Endodermal cell (in vitro differentiated cells): ENCODE measurements at regions not wholly inside any gene's neighbourhood (a gene's known extent, or its start where the extent isn't known, plus 50 kb on each side); places are given as distances from the start of the nearest gene placed in this dataset.

Experiments
- DNase-seq: peaks from one replicate; pipeline ENCODE4 v3.0.0-alpha.2; 2017
- H3K27ac ChIP-seq: 2 replicates; pipeline ENCODE4 v1.5.1; 2013; ENCODE audit warnings: mild to moderate bottlenecking, low read depth, low read length, moderate library complexity
- H3K27me3 ChIP-seq: 2 replicates; pipeline ENCODE4 v1.6.1; 2013; ENCODE audit warnings: mild to moderate bottlenecking, low read length, moderate library complexity; ENCODE audit not compliant: insufficient read depth, control insufficient read depth, poor library complexity, severe bottlenecking
- H3K36me3 ChIP-seq: 2 replicates; pipeline ENCODE4 v1.7.0; 2013; ENCODE audit warnings: mild to moderate bottlenecking, low read length, moderate library complexity; ENCODE audit not compliant: control insufficient read depth, insufficient read depth
- H3K4me1 ChIP-seq: one replicate; pipeline ENCODE4 v1.7.0; 2013; ENCODE audit warnings: low read length; ENCODE audit not compliant: control insufficient read depth, insufficient read depth
- H3K4me3 ChIP-seq: 2 replicates; pipeline ENCODE4 v1.5.1; 2013; ENCODE audit warnings: mild to moderate bottlenecking, low read length, moderate library complexity
- H3K9ac ChIP-seq: 2 replicates; pipeline ENCODE4 v1.6.1; 2013; ENCODE audit warnings: mild to moderate bottlenecking, low read length, moderate library complexity; ENCODE audit not compliant: poor library complexity, severe bottlenecking; ENCODE audit errors: extremely low read depth
- H3K9me3 ChIP-seq: 2 replicates; pipeline ENCODE4 v1.6.1; 2013; ENCODE audit warnings: mild to moderate bottlenecking, low read length, moderate library complexity; ENCODE audit not compliant: control insufficient read depth
- H3K27ac Mint-ChIP-seq: 2 replicates; pipeline ENCODE4 v1.8.0; 2020; ENCODE audit warnings: mixed read lengths
- H3K27me3 Mint-ChIP-seq: 2 replicates; pipeline ENCODE4 v1.8.0; 2021; ENCODE audit warnings: mild to moderate bottlenecking, mixed read lengths; ENCODE audit not compliant: insufficient read depth
- H3K36me3 Mint-ChIP-seq: 2 replicates; pipeline ENCODE4 v1.8.0; 2020; ENCODE audit warnings: low read depth, mixed read lengths
- H3K4me1 Mint-ChIP-seq: 2 replicates; pipeline ENCODE4 v1.8.0; 2020; ENCODE audit warnings: mixed read lengths
- H3K4me3 Mint-ChIP-seq: 2 replicates; pipeline ENCODE4 v1.8.0; 2020; ENCODE audit warnings: mild to moderate bottlenecking, moderate library complexity, mixed read lengths
- H3K9me3 Mint-ChIP-seq: 2 replicates; pipeline ENCODE4 v1.8.0; 2020; ENCODE audit warnings: mild to moderate bottlenecking, mixed read lengths
- WGBS, 2 experiments: methylation state at CpG; one replicate each; pipeline versions ENCODE4 v1.1.5 to v1.1.7; 2013; ENCODE audit warnings: missing lambda C conversion rate in 2 of 2, mixed read lengths in 1 of 2; ENCODE audit not compliant: insufficient coverage in 1 of 2, insufficient read length in 1 of 2; 5-methylcytosine and 5-hydroxymethylcytosine counted together
- TF ChIP-seq, protein P1 (sequence below): fragments of 200-600 bp; sonication (generic); conservative IDR thresholded peaks from 2 replicates; pipeline ENCODE4 v1.5.0; 2021; ENCODE audit warnings: antibody characterized with exemption, mild to moderate bottlenecking

DNA sequence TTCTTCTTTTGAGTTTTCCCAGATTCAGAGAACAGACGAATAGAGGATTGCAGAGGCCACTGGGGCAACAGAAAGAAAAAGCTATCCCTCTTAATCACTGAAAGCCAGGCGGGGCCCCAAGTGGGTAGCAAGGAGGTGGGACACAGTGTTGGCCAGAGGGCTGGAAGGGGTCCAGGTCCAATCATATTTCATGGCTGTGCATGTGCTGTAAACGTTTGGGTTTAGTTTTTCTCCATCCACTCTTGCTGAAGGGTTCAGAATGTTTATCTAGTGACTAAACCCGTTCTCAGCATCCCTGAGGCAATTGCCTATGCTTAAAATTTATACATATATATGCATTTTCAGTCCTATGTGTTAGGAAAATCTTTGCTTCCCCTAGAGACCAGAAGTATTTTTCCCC, 99.4 kb upstream of the EPHA4 start:
- H3K4me1 ChIP-seq: no peaks in the 10 kb centered on the region
- 87% methylated on average over 4 of the region's 4 CpGs; no CpG with 5 or more reads in 1 of the 2 experiments for WGBS, 2 experiments
- H3K9me3 ChIP-seq: peaks cover 9% of the 10 kb centered on the region
- H3K4me3 ChIP-seq: no peak overlapping the region
- no peak overlapping the region for H3K9ac ChIP-seq
- H3K36me3 ChIP-seq: no peaks in the 10 kb centered on the region
- no peaks in the 10 kb centered on the region for H3K27me3 Mint-ChIP-seq
- H3K27me3 ChIP-seq: no peaks in the 10 kb centered on the region
- no peaks in the 10 kb centered on the region for H3K9me3 Mint-ChIP-seq
- peaks cover 1% of the 10 kb centered on the region for H3K4me1 Mint-ChIP-seq
- H3K36me3 Mint-ChIP-seq: no peaks in the 10 kb centered on the region
- no peak overlapping the region for H3K27ac Mint-ChIP-seq
- H3K27ac ChIP-seq: no peak overlapping the region
- H3K4me3 Mint-ChIP-seq: no peak overlapping the region
- DNase-seq: no peak
- TF ChIP-seq, protein P1, sequence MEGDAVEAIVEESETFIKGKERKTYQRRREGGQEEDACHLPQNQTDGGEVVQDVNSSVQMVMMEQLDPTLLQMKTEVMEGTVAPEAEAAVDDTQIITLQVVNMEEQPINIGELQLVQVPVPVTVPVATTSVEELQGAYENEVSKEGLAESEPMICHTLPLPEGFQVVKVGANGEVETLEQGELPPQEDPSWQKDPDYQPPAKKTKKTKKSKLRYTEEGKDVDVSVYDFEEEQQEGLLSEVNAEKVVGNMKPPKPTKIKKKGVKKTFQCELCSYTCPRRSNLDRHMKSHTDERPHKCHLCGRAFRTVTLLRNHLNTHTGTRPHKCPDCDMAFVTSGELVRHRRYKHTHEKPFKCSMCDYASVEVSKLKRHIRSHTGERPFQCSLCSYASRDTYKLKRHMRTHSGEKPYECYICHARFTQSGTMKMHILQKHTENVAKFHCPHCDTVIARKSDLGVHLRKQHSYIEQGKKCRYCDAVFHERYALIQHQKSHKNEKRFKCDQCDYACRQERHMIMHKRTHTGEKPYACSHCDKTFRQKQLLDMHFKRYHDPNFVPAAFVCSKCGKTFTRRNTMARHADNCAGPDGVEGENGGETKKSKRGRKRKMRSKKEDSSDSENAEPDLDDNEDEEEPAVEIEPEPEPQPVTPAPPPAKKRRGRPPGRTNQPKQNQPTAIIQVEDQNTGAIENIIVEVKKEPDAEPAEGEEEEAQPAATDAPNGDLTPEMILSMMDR: no peak

- Mint-ChIP-seq H3K27me3 (no peaks in the 10 kb centered on the region), H3K4me1 (no peaks in the 10 kb centered on the region), H3K9me3 (peaks cover 14% of the 10 kb centered on the region), H3K36me3 (no peaks in the 10 kb centered on the region), H3K4me3 (no peak overlapping the region), H3K27ac (no peak overlapping the region)
- Histone ChIP-seq H3K4me1 (no peaks in the 10 kb centered on the region), H3K9me3 (peaks cover 33% of the 10 kb centered on the region), H3K9ac (no peak overlapping the region), H3K27ac (no peak overlapping the region), H3K27me3 (no peaks in the 10 kb centered on the region), H3K36me3 (no peaks in the 10 kb centered on the region), H3K4me3 (no peak overlapping the region)
- 85 to 97% methylated on average over 2 to 3 of the region's 3 CpGs for WGBS, 2 experiments
- TF ChIP-seq, protein P1: no peak
- DNase-seq: no peak
Observed at GRCh38 chr2:221662689-221663391, 90.7 kb upstream of the EPHA4 start.

GRCh38 chr2:221657806-221658205, 85.7 kb upstream of the EPHA4 start:
- no peaks in the 10 kb centered on the region for H3K4me1 Mint-ChIP-seq
- no peaks in the 10 kb centered on the region for H3K9me3 Mint-ChIP-seq
- 46% methylated on average over 1 of the region's 1 CpG; no CpG with 5 or more reads in 1 of the 2 experiments for WGBS, 2 experiments
- DNase-seq: no peak
- H3K4me3 Mint-ChIP-seq: no peak overlapping the region
- no peaks in the 10 kb centered on the region for H3K27me3 ChIP-seq
- H3K27me3 Mint-ChIP-seq: no peaks in the 10 kb centered on the region
- no peaks in the 10 kb centered on the region for H3K36me3 Mint-ChIP-seq
- no peak overlapping the region for H3K27ac ChIP-seq
- TF ChIP-seq, protein P1: no peak
- no peaks in the 10 kb centered on the region for H3K9me3 ChIP-seq
- no peaks in the 10 kb centered on the region for H3K36me3 ChIP-seq
- H3K4me1 ChIP-seq: no peaks in the 10 kb centered on the region
- H3K9ac ChIP-seq: no peak overlapping the region
- no peak overlapping the region for H3K27ac Mint-ChIP-seq
- no peak overlapping the region for H3K4me3 ChIP-seq
